ENCODE measurements at regions not wholly inside any gene's neighbourhood (a gene's known extent, or its start where the extent isn't known, plus 50 kb on each side); places are given as distances from the start of the nearest gene placed in this dataset.

DNA sequence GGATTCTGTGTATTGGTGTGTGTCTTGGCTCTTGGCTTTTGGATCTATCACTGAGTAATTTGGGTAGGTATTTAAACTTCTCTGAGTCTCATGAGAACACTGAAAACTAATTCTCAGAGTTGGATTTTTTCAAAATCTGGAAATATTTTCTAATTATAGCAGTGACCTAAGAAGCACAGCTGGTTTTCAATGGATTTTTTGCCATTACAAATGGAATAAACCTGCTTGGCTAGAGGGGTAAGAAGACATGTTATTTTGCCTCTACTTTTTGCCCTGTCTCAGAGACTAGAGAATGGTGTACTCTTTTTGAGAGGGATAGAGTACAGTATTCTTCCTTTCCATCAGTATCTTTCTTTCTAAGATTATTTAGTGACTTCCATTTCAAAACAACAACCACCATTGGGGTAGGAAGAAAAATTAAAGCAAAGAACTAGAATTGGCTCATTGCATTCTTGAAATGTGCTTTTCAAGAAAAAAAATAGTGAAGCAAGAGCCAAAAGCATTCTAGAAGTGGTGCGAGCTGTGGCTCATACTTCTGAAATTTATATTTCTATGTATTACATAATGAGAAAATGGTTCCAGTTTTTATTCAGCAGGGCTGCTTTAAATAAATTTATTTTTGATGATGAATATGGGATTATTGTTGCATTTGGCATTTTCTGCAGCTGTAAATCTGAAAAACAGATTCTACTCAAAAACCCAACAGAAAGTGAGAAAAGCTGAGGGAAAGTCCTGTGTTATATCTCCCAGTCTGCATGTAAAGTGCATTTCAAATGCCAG, 850.2 kb upstream of the SLIT2 start:
- Histone ChIP-seq H3K27me3 (ENCODE audit: insufficient read depth, low read length) (no peaks in the 10 kb centered on the region), H3K9me3 (ENCODE audit: insufficient read depth, low read depth, low read length) (no peaks in the 10 kb centered on the region), H2BK12ac (ENCODE audit: low read length) (no peak overlapping the region), H4K91ac (ENCODE audit: low read depth, low read length) (no peak overlapping the region), H4K8ac (ENCODE audit: low read depth, low read length) (no peak overlapping the region), H3K23ac (ENCODE audit: low read length) (no peak overlapping the region), H4K12ac (ENCODE audit: low read depth, low read length) (no peak overlapping the region), H3K14ac (ENCODE audit: low read length) (no peak overlapping the region), H3K79me1 (ENCODE audit: low read length) (no peaks in the 10 kb centered on the region), H3K27ac (ENCODE audit: low read depth, low read length) (no peak overlapping the region), H3K4me2 (ENCODE audit: low read length) (no peak overlapping the region), H2BK120ac (ENCODE audit: insufficient read depth, low read length, poor library complexity) (no peak overlapping the region), H2BK5ac (ENCODE audit: low read depth, low read length, poor library complexity) (no peak overlapping the region), H2AFZ (ENCODE audit: insufficient read depth, low read length, poor library complexity) (no peak overlapping the region), H2AK5ac (ENCODE audit: low read length) (no peak overlapping the region), H3K4me3 (ENCODE audit: low read depth, low read length) (no peak overlapping the region), H3K4me1 (ENCODE audit: control insufficient read depth in 1 of 2, insufficient read depth in 2 of 2, low read length in 2 of 2) (no peaks in the 10 kb centered on the region), H3K79me2 (ENCODE audit: control insufficient read depth, insufficient read depth, low read length, poor library complexity) (no peaks in the 10 kb centered on the region), H3K9ac (ENCODE audit: low read length) (no peak overlapping the region), H3K4ac (ENCODE audit: low read depth, low read length) (no peak overlapping the region), H3K18ac (ENCODE audit: low read length) (no peak overlapping the region), H3K36me3 (ENCODE audit: control insufficient read depth in 1 of 2, insufficient read depth in 2 of 2, low read length in 2 of 2) (no peaks in the 10 kb centered on the region)
- DNase-seq: no peak
- WGBS (ENCODE audit: extremely low coverage, insufficient coverage, insufficient read length): no CpG with 5 or more reads among the region's 1 CpG

DNA sequence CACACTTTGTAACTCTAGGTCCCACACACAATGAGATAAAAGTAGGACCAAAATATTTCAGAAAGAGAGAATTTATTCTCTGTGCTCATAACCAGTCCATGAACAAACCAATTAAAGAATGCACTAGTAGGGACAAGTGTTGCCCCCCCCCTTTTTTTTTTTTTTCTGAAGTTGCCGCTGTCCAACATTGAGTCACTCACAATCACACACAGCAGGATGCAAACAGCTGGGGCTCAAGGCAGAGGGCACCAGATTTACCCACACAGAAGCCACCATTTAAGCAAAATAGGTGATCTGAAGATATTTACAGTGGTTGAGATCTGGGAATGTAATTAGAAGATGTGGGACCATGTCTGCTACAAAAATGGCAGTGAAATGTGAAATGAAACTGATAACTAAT, 850.9 kb upstream of the SLIT2 start:
- Histone ChIP-seq H3K18ac (ENCODE audit: low read length) (no peak overlapping the region), H4K8ac (ENCODE audit: low read depth, low read length) (no peak overlapping the region), H3K23ac (ENCODE audit: low read length) (no peak overlapping the region), H2BK12ac (ENCODE audit: low read length) (no peak overlapping the region), H2AFZ (ENCODE audit: insufficient read depth, low read length, poor library complexity) (no peak overlapping the region), H3K79me1 (ENCODE audit: low read length) (no peaks in the 10 kb centered on the region), H3K4ac (ENCODE audit: low read depth, low read length) (no peak overlapping the region), H3K4me3 (ENCODE audit: low read depth, low read length) (no peak overlapping the region), H4K12ac (ENCODE audit: low read depth, low read length) (no peak overlapping the region), H2BK120ac (ENCODE audit: insufficient read depth, low read length, poor library complexity) (no peak overlapping the region), H3K4me2 (ENCODE audit: low read length) (no peak overlapping the region), H3K4me1 (ENCODE audit: control insufficient read depth in 1 of 2, insufficient read depth in 2 of 2, low read length in 2 of 2) (no peaks in the 10 kb centered on the region), H3K9me3 (ENCODE audit: insufficient read depth, low read depth, low read length) (no peaks in the 10 kb centered on the region), H3K14ac (ENCODE audit: low read length) (no peak overlapping the region), H3K27ac (ENCODE audit: low read depth, low read length) (no peak overlapping the region), H4K91ac (ENCODE audit: low read depth, low read length) (no peak overlapping the region), H2AK5ac (ENCODE audit: low read length) (no peak overlapping the region), H2BK5ac (ENCODE audit: low read depth, low read length, poor library complexity) (no peak overlapping the region), H3K9ac (ENCODE audit: low read length) (no peak overlapping the region), H3K36me3 (ENCODE audit: control insufficient read depth in 1 of 2, insufficient read depth in 2 of 2, low read length in 2 of 2) (no peaks in the 10 kb centered on the region), H3K27me3 (ENCODE audit: insufficient read depth, low read length) (no peaks in the 10 kb centered on the region), H3K79me2 (ENCODE audit: control insufficient read depth, insufficient read depth, low read length, poor library complexity) (no peaks in the 10 kb centered on the region)
- no peak for DNase-seq
- no CpG with 5 or more reads among the region's 1 CpG for WGBS (ENCODE audit: extremely low coverage, insufficient coverage, insufficient read length)

DNA sequence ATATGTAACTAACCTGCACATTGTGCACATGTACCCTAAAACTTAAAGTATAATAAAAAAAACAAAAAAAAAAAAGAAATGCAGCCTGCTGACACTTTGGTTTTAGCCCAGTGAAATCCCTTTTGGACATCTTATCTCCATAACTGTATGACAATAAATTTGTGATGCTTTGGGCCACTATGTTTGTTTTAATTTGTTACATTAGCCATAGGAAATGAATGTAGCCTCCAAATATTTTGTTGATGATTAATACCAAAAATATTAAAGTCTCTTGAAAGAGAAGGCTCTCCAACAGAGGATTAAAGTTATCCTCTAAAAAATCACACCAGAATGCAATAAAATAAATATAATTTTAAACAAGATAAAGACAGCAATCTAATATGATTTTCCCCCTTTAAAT, 852.7 kb upstream of the SLIT2 start:
- H3K27ac ChIP-seq (ENCODE audit: low read depth, low read length): no peak overlapping the region
- H3K4me3 ChIP-seq (ENCODE audit: low read depth, low read length): no peak overlapping the region
- H3K14ac ChIP-seq (ENCODE audit: low read length): no peak overlapping the region
- no peak overlapping the region for H3K4me2 ChIP-seq (ENCODE audit: low read length)
- no peak for DNase-seq
- no peak overlapping the region for H2BK5ac ChIP-seq (ENCODE audit: low read depth, low read length, poor library complexity)
- H3K23ac ChIP-seq (ENCODE audit: low read length): no peak overlapping the region
- H3K36me3 ChIP-seq (ENCODE audit: control insufficient read depth in 1 of 2, insufficient read depth in 2 of 2, low read length in 2 of 2): no peaks in the 10 kb centered on the region
- no peak overlapping the region for H4K8ac ChIP-seq (ENCODE audit: low read depth, low read length)
- H4K91ac ChIP-seq (ENCODE audit: low read depth, low read length): no peak overlapping the region
- no peaks in the 10 kb centered on the region for H3K4me1 ChIP-seq (ENCODE audit: control insufficient read depth in 1 of 2, insufficient read depth in 2 of 2, low read length in 2 of 2)
- no peaks in the 10 kb centered on the region for H3K79me1 ChIP-seq (ENCODE audit: low read length)
- H3K4ac ChIP-seq (ENCODE audit: low read depth, low read length): no peak overlapping the region
- no peaks in the 10 kb centered on the region for H3K27me3 ChIP-seq (ENCODE audit: insufficient read depth, low read length)
- no peak overlapping the region for H2BK12ac ChIP-seq (ENCODE audit: low read length)
- H4K12ac ChIP-seq (ENCODE audit: low read depth, low read length): no peak overlapping the region
- no peak overlapping the region for H2BK120ac ChIP-seq (ENCODE audit: insufficient read depth, low read length, poor library complexity)
- H2AK5ac ChIP-seq (ENCODE audit: low read length): no peak overlapping the region
- H3K9ac ChIP-seq (ENCODE audit: low read length): no peak overlapping the region
- no peak overlapping the region for H3K18ac ChIP-seq (ENCODE audit: low read length)
- no peaks in the 10 kb centered on the region for H3K79me2 ChIP-seq (ENCODE audit: control insufficient read depth, insufficient read depth, low read length, poor library complexity)
- no peak overlapping the region for H2AFZ ChIP-seq (ENCODE audit: insufficient read depth, low read length, poor library complexity)
- no peaks in the 10 kb centered on the region for H3K9me3 ChIP-seq (ENCODE audit: insufficient read depth, low read depth, low read length)

DNA sequence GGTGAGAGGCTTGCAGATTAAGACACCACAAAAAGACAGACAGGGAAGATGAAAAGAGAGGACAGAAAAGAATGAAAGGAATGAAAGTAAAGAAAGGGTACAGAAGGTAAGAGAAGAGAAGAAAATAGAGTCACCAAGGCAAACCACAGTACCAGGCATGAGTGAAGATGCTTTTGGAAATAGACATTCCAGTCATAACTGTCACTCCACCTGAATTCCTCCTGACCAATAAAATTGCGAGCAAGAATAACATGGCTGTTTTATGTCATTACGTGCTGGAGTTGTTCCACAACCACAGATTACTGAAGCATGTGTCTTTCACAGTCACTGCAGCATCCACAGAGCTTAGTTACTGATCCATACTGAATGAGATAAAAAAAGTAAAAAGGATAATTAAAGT, 864.9 kb upstream of the SLIT2 start:
- no peak overlapping the region for H4K8ac ChIP-seq (ENCODE audit: low read depth, low read length)
- no peaks in the 10 kb centered on the region for H3K27me3 ChIP-seq (ENCODE audit: insufficient read depth, low read length)
- H3K36me3 ChIP-seq (ENCODE audit: control insufficient read depth in 1 of 2, insufficient read depth in 2 of 2, low read length in 2 of 2): no peaks in the 10 kb centered on the region
- no peak overlapping the region for H3K23ac ChIP-seq (ENCODE audit: low read length)
- no peak overlapping the region for H3K4me2 ChIP-seq (ENCODE audit: low read length)
- WGBS (ENCODE audit: extremely low coverage, insufficient coverage, insufficient read length): no CpG with 5 or more reads among the region's 2 CpGs
- H2AFZ ChIP-seq (ENCODE audit: insufficient read depth, low read length, poor library complexity): no peak overlapping the region
- H4K12ac ChIP-seq (ENCODE audit: low read depth, low read length): no peak overlapping the region
- no peak overlapping the region for H3K14ac ChIP-seq (ENCODE audit: low read length)
- no peak overlapping the region for H3K18ac ChIP-seq (ENCODE audit: low read length)
- no peak overlapping the region for H2BK12ac ChIP-seq (ENCODE audit: low read length)
- no peak overlapping the region for H2BK120ac ChIP-seq (ENCODE audit: insufficient read depth, low read length, poor library complexity)
- H3K9ac ChIP-seq (ENCODE audit: low read length): no peak overlapping the region
- no peaks in the 10 kb centered on the region for H3K79me1 ChIP-seq (ENCODE audit: low read length)
- peak in 1 of 2 donors; percentile 52 for DNase-seq
- H3K9me3 ChIP-seq (ENCODE audit: insufficient read depth, low read depth, low read length): peaks cover 2% of the 10 kb centered on the region
- H2AK5ac ChIP-seq (ENCODE audit: low read length): no peak overlapping the region
- no peak overlapping the region for H4K91ac ChIP-seq (ENCODE audit: low read depth, low read length)
- H2BK5ac ChIP-seq (ENCODE audit: low read depth, low read length, poor library complexity): no peak overlapping the region
- no peak overlapping the region for H3K4me3 ChIP-seq (ENCODE audit: low read depth, low read length)
- H3K4ac ChIP-seq (ENCODE audit: low read depth, low read length): no peak overlapping the region
- H3K79me2 ChIP-seq (ENCODE audit: control insufficient read depth, insufficient read depth, low read length, poor library complexity): no peaks in the 10 kb centered on the region
- H3K27ac ChIP-seq (ENCODE audit: low read depth, low read length): no peak overlapping the region
- H3K4me1 ChIP-seq (ENCODE audit: control insufficient read depth in 1 of 2, insufficient read depth in 2 of 2, low read length in 2 of 2): peaks cover 0 to 2% of the 10 kb centered on the region in 2 experiments
